MM.1S (cell line): ENCODE measurements at regions not wholly inside any gene's neighbourhood (a gene's known extent, or its start where the extent isn't known, plus 50 kb on each side); places are given as distances from the start of the nearest gene placed in this dataset.
"Not testable (repeated sequence)": the region's sequence is repeated elsewhere in the genome, so short reads cannot be mapped to it uniquely, and the experiment has no call there.

ENCODE experiments used
- EZH2 ChIP-seq: fragments of 300-600 bp; sonication (generic); optimal IDR thresholded peaks from 2 replicates; pipeline ENCODE3; 2017; ENCODE audit warnings: low read depth, mild to moderate bottlenecking, antibody characterized with exemption, low read length, mixed read lengths
- EZH2phosphoT487 ChIP-seq: fragments of 300-600 bp; sonication (generic); IDR thresholded peaks from 2 replicates; pipeline ENCODE4 v1.6.1; 2018; ENCODE audit warnings: antibody characterized with exemption, low read length
- TF ChIP-seq, protein P1 (sequence below): fragments of 300-600 bp; sonication (generic); IDR thresholded peaks from 2 replicates; pipeline ENCODE4 v1.5.1; 2016; ENCODE audit warnings: antibody characterized with exemption, low read length, mixed read lengths

DNA sequence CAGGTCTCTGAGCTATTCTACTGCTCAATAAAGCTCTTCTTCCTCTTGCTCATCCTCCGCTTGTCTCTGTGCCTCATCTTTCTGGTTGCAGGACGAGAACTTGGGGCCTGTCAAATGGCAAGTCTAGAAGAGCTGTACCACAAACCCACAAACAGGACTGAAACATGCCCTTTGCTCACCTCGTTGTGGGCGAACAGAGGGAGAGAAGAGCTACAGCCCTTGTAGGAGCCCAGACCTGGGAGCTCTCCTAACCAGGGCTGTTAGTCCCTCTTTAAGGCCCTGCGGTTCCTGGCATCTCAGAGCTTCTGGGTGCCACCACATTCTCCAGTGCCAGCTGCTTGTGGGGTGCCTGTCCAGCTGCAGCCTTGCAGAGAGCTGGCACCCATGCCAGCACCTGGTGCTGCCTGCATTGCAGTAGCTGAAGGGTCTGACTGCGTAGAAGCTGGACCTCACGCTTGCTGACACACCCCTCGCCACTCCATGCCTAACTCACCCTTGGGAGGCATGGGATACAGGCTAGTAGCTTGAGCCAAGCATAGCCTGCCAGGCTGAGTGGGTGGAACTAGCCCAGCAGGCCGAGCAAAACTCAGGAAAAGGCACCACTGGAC is 313.4 kb downstream of the ANKRD30B start:
- TF ChIP-seq, protein P1, sequence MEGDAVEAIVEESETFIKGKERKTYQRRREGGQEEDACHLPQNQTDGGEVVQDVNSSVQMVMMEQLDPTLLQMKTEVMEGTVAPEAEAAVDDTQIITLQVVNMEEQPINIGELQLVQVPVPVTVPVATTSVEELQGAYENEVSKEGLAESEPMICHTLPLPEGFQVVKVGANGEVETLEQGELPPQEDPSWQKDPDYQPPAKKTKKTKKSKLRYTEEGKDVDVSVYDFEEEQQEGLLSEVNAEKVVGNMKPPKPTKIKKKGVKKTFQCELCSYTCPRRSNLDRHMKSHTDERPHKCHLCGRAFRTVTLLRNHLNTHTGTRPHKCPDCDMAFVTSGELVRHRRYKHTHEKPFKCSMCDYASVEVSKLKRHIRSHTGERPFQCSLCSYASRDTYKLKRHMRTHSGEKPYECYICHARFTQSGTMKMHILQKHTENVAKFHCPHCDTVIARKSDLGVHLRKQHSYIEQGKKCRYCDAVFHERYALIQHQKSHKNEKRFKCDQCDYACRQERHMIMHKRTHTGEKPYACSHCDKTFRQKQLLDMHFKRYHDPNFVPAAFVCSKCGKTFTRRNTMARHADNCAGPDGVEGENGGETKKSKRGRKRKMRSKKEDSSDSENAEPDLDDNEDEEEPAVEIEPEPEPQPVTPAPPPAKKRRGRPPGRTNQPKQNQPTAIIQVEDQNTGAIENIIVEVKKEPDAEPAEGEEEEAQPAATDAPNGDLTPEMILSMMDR, result not testable (repeated sequence)
- TF ChIP-seq EZH2, EZH2phosphoT487: not testable (repeated sequence)
